Upper lobe of left lung (tissue), 4 donors: ENCODE measurements at regions not wholly inside any gene's neighbourhood (a gene's known extent, or its start where the extent isn't known, plus 50 kb on each side); places are given as distances from the start of the nearest gene placed in this dataset.

Experiments used
- EP300 ChIP-seq, 4 donors: sonication (generic); formaldehyde crosslinking; IDR thresholded peaks; one replicate each; pipeline ENCODE4 v1.5.1; 2017; ENCODE audit warnings: antibody characterized with exemption in 4 of 4, control low read depth in 2 of 4
- POLR2A ChIP-seq, 4 donors: fragments of 450-650 bp; IDR thresholded peaks; one replicate each; pipeline ENCODE4 v1.5.1; 2016 to 2017; ENCODE audit warnings: antibody characterized with exemption in 4 of 4, mild to moderate bottlenecking in 2 of 4
- TF ChIP-seq, protein P1 (sequence below), 6 experiments: fragments of 450-650 bp in 4 of 6; fragments of 200-600 bp in 2 of 6; sonication (generic) in 2 of 6; IDR thresholded peaks; one replicate each; pipeline ENCODE4 v1.5.1; 2016 to 2019; ENCODE audit warnings: antibody characterized with exemption in 6 of 6

DNA sequence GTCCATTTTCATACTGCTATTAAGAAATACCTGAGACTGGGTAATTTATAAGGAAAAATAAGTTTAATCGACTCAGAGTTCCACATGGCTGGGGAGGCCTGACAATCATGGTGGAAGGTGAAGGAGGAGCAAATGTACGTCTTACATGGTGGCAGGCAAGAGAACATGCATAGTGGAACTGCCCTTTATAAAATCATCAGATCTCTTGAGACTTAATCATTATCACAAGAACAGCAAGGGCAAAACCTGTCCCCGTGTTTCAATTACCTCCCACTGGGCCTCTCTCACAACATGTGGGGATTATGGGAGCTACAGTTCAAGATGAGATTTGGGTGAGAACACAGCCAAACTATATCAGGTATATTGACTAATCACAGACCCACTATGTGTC, 370.2 kb upstream of the USP24 start:
- TF ChIP-seq, protein P1, sequence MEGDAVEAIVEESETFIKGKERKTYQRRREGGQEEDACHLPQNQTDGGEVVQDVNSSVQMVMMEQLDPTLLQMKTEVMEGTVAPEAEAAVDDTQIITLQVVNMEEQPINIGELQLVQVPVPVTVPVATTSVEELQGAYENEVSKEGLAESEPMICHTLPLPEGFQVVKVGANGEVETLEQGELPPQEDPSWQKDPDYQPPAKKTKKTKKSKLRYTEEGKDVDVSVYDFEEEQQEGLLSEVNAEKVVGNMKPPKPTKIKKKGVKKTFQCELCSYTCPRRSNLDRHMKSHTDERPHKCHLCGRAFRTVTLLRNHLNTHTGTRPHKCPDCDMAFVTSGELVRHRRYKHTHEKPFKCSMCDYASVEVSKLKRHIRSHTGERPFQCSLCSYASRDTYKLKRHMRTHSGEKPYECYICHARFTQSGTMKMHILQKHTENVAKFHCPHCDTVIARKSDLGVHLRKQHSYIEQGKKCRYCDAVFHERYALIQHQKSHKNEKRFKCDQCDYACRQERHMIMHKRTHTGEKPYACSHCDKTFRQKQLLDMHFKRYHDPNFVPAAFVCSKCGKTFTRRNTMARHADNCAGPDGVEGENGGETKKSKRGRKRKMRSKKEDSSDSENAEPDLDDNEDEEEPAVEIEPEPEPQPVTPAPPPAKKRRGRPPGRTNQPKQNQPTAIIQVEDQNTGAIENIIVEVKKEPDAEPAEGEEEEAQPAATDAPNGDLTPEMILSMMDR (IDR thresholded peaks at IDR 0.05) = no peak
- no peak for TF ChIP-seq EP300 (IDR thresholded peaks at IDR 0.05)
- TF ChIP-seq POLR2A (IDR thresholded peaks at IDR 0.05) = no peak
